ENCODE measurements at regions not wholly inside any gene's neighbourhood (a gene's known extent, or its start where the extent isn't known, plus 50 kb on each side); places are given as distances from the start of the nearest gene placed in this dataset.

DNA sequence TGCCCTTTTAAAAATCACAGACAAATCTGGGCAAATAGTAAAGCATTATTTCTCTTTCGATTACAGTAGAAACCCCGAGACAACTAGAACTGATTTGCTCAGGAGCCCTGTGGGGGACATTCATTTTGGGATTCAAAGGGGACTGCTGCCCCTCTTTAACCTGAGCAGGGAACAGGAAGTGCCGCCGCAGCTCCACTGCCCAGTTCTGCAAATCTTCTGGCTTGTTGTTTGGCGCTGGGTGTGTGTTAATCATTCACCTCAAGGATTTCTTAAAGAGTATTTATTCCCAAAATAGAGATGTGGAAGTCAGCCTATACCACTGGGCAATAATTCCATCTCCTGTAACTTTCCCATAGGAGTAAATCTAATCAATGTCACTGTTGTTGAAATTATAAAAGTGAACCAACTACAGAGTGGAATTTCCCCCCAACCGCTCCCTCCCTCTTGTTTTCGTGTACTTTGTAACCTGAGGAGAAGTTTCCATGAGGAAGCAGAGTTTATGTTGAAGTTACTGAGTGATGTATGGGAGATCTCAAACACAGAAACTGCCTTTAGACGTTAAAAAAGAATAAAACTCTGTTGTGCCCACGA is 515.8 kb downstream of the KLF12 start:
- Histone ChIP-seq H3K4me3 (ENCODE audit: low read length) (peak overlapping the region; percentile 24), H3K9ac (ENCODE audit: low read length) (no peak overlapping the region), H3K27ac (ENCODE audit: low read length) (no peak overlapping the region)

GRCh38 chr13:73616861-73617260 is 517.3 kb downstream of the KLF12 start:
- no peaks in the 10 kb centered on the region for H3K27me3 ChIP-seq (ENCODE audit: control insufficient read depth, insufficient read depth, low read length)
- no peaks in the 10 kb centered on the region for H3K9me3 ChIP-seq (ENCODE audit: control insufficient read depth, low read depth, low read length)
- H3K36me3 ChIP-seq (ENCODE audit: control insufficient read depth, low read depth, low read length) = no peaks in the 10 kb centered on the region
- H3K4me1 ChIP-seq (ENCODE audit: control insufficient read depth, low read depth, low read length) = peaks cover 12% of the 10 kb centered on the region
- H3K4me3 ChIP-seq (ENCODE audit: low read length) = no peak overlapping the region
- no peak overlapping the region for H3K9ac ChIP-seq (ENCODE audit: low read length)
- H3K27ac ChIP-seq (ENCODE audit: low read length) = no peak overlapping the region

More for the DNA sequence above, 515.8 kb downstream of the KLF12 start:
- H3K4me1 ChIP-seq (ENCODE audit: control insufficient read depth, low read depth, low read length) = peaks cover 12% of the 10 kb centered on the region
- H3K36me3 ChIP-seq (ENCODE audit: control insufficient read depth, low read depth, low read length) = no peaks in the 10 kb centered on the region
- H3K9me3 ChIP-seq (ENCODE audit: control insufficient read depth, low read depth, low read length) = no peaks in the 10 kb centered on the region
- H3K27me3 ChIP-seq (ENCODE audit: control insufficient read depth, insufficient read depth, low read length) = no peaks in the 10 kb centered on the region

DNA sequence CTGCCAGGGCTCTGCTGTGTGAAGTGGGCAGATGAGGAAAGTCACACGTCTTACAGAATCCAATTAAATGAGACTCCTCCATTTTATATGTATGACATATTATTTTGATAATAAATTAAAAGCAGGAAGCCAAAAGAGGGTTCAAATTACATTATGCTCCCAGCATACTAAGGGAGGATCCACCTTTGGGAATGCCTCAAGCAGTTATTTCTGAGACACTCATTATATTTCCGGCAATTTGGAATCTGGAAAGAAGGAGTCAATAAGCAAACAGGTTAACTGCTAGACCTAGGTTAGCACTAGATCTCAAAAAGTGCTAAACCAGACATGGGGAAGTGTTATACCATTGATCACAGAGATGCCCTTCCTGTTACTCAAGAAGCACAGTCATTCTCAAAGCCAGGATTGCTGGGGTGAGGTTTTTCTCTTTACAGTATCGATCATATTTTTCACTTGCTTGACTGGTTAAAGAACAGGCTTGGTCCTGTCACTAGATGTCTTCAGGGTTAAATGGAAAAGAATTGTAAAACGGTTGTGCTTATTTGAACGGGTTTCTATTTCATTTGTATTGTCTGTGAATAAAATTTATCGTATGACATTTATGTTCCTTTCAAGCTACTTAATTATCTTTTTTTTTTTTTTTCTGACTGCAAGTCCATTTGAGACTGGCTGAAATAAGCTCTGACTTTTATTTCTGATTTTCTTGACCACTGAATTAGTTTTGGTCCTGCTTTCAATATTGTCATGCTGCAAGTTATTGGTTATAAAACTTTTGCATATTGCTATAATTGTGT is 523.2 kb downstream of the KLF12 start:
- Histone ChIP-seq H3K4me3 (ENCODE audit: low read length) (no peak overlapping the region), H3K36me3 (ENCODE audit: control insufficient read depth, low read depth, low read length) (no peaks in the 10 kb centered on the region), H3K9me3 (ENCODE audit: control insufficient read depth, low read depth, low read length) (no peaks in the 10 kb centered on the region), H3K4me1 (ENCODE audit: control insufficient read depth, low read depth, low read length) (no peaks in the 10 kb centered on the region), H3K27ac (ENCODE audit: low read length) (no peak overlapping the region), H3K27me3 (ENCODE audit: control insufficient read depth, insufficient read depth, low read length) (no peaks in the 10 kb centered on the region), H3K9ac (ENCODE audit: low read length) (no peak overlapping the region)

GRCh38 chr13:73608711-73609485 is 525.3 kb downstream of the KLF12 start:
- no peaks in the 10 kb centered on the region for H3K36me3 ChIP-seq (ENCODE audit: control insufficient read depth, low read depth, low read length)
- no peaks in the 10 kb centered on the region for H3K9me3 ChIP-seq (ENCODE audit: control insufficient read depth, low read depth, low read length)
- H3K4me1 ChIP-seq (ENCODE audit: control insufficient read depth, low read depth, low read length) = no peaks in the 10 kb centered on the region
- H3K4me3 ChIP-seq (ENCODE audit: low read length) = no peak overlapping the region
- H3K27ac ChIP-seq (ENCODE audit: low read length) = no peak overlapping the region
- no peaks in the 10 kb centered on the region for H3K27me3 ChIP-seq (ENCODE audit: control insufficient read depth, insufficient read depth, low read length)
- H3K9ac ChIP-seq (ENCODE audit: low read length) = no peak overlapping the region

DNA sequence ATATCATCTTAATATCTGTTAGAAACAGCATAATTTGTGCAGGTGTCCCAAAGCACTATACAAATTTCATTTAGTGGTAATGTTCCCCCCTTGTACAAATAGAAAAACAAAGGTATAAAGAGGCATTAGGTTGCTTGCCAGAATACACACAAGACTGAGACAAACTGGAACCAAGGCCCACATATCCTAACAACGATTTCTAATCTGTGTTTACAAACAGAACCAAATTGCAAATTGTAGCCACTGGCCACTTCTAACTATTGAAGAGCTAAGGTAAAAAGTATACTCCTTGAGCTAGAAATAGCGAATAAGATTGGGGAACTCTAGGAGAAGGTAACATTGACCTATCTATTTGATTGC is 526.1 kb downstream of the KLF12 start:
- Histone ChIP-seq H3K36me3 (ENCODE audit: control insufficient read depth, low read depth, low read length) (no peaks in the 10 kb centered on the region), H3K4me3 (ENCODE audit: low read length) (no peak overlapping the region), H3K4me1 (ENCODE audit: control insufficient read depth, low read depth, low read length) (no peaks in the 10 kb centered on the region), H3K27ac (ENCODE audit: low read length) (no peak overlapping the region), H3K9ac (ENCODE audit: low read length) (no peak overlapping the region), H3K27me3 (ENCODE audit: control insufficient read depth, insufficient read depth, low read length) (no peaks in the 10 kb centered on the region), H3K9me3 (ENCODE audit: control insufficient read depth, low read depth, low read length) (no peaks in the 10 kb centered on the region)

DNA sequence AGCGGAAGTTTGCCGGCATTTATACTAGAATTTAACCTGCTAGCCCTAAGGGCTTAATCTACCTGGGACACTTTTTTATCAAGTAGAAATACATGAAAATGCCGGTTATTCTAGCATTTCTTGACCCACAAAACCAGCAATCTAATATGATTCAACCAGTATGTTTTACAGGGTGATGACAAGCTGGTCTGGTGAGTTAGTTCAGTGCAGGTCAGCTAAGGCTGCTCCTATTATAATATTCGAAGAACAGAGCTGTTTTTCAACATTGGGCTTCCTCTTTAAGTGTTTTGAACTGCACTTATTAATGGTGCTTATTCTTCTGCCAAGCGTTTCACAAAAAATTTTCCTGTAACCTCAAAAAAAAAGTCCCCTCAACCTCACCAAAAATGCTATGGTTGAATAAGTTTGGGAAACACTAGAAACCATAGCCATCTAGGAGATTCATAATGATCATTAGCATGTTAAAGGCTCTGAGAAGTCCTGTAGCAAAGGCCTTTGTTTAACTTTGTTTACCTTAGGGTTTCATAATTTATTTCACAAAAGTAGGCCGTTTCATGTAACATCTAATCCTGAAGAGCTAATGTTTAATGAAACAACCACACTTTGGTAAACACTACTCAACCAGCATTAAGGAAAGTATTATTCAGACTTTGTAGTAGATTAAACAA is 526.6 kb downstream of the KLF12 start:
- Histone ChIP-seq H3K36me3 (ENCODE audit: control insufficient read depth, low read depth, low read length) (no peaks in the 10 kb centered on the region), H3K9me3 (ENCODE audit: control insufficient read depth, low read depth, low read length) (no peaks in the 10 kb centered on the region), H3K27me3 (ENCODE audit: control insufficient read depth, insufficient read depth, low read length) (no peaks in the 10 kb centered on the region), H3K27ac (ENCODE audit: low read length) (no peak overlapping the region), H3K4me3 (ENCODE audit: low read length) (no peak overlapping the region), H3K4me1 (ENCODE audit: control insufficient read depth, low read depth, low read length) (no peaks in the 10 kb centered on the region), H3K9ac (ENCODE audit: low read length) (no peak overlapping the region)

DNA sequence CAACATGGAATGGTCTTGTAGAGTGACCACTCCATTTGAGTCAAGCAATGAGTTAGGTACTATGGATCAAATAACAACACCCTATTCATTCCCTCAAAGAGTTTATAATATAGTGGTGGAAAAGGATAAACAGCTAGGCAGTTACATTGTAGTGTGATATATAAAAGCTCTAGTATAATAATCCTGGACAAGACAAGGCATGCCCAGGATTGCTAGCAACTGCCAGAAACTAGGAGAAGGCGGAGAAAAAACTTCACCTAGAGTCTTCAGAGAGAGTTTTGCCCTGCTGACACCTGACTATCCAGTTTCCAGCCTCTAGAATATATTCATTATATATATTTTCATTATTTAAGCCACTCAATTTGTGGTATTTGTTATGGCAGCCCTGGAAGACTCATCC is 530.6 kb downstream of the KLF12 start:
- Histone ChIP-seq H3K27ac (ENCODE audit: low read length) (no peak overlapping the region), H3K4me3 (ENCODE audit: low read length) (no peak overlapping the region), H3K9ac (ENCODE audit: low read length) (no peak overlapping the region), H3K27me3 (ENCODE audit: control insufficient read depth, insufficient read depth, low read length) (no peaks in the 10 kb centered on the region), H3K9me3 (ENCODE audit: control insufficient read depth, low read depth, low read length) (no peaks in the 10 kb centered on the region), H3K36me3 (ENCODE audit: control insufficient read depth, low read depth, low read length) (no peaks in the 10 kb centered on the region), H3K4me1 (ENCODE audit: control insufficient read depth, low read depth, low read length) (no peaks in the 10 kb centered on the region)

GRCh38 chr13:73602295-73602694 is 531.9 kb downstream of the KLF12 start:
- Histone ChIP-seq H3K27me3 (ENCODE audit: control insufficient read depth, insufficient read depth, low read length) (no peaks in the 10 kb centered on the region), H3K27ac (ENCODE audit: low read length) (no peak overlapping the region)

GRCh38 chr13:73601708-73602107 is 532.5 kb downstream of the KLF12 start:
- H3K27ac ChIP-seq (ENCODE audit: low read length) = no peak overlapping the region
- H3K9me3 ChIP-seq (ENCODE audit: control insufficient read depth, low read depth, low read length) = no peaks in the 10 kb centered on the region
- no peak overlapping the region for H3K4me3 ChIP-seq (ENCODE audit: low read length)
- no peaks in the 10 kb centered on the region for H3K27me3 ChIP-seq (ENCODE audit: control insufficient read depth, insufficient read depth, low read length)
- H3K36me3 ChIP-seq (ENCODE audit: control insufficient read depth, low read depth, low read length) = no peaks in the 10 kb centered on the region
- H3K9ac ChIP-seq (ENCODE audit: low read length) = no peak overlapping the region
- H3K4me1 ChIP-seq (ENCODE audit: control insufficient read depth, low read depth, low read length) = no peaks in the 10 kb centered on the region

More at GRCh38 chr13:73602295-73602694, 531.9 kb downstream of the KLF12 start:
- H3K4me3 ChIP-seq (ENCODE audit: low read length) = no peak overlapping the region
- no peaks in the 10 kb centered on the region for H3K36me3 ChIP-seq (ENCODE audit: control insufficient read depth, low read depth, low read length)
- no peaks in the 10 kb centered on the region for H3K4me1 ChIP-seq (ENCODE audit: control insufficient read depth, low read depth, low read length)
- no peak overlapping the region for H3K9ac ChIP-seq (ENCODE audit: low read length)
- H3K9me3 ChIP-seq (ENCODE audit: control insufficient read depth, low read depth, low read length) = no peaks in the 10 kb centered on the region

DNA sequence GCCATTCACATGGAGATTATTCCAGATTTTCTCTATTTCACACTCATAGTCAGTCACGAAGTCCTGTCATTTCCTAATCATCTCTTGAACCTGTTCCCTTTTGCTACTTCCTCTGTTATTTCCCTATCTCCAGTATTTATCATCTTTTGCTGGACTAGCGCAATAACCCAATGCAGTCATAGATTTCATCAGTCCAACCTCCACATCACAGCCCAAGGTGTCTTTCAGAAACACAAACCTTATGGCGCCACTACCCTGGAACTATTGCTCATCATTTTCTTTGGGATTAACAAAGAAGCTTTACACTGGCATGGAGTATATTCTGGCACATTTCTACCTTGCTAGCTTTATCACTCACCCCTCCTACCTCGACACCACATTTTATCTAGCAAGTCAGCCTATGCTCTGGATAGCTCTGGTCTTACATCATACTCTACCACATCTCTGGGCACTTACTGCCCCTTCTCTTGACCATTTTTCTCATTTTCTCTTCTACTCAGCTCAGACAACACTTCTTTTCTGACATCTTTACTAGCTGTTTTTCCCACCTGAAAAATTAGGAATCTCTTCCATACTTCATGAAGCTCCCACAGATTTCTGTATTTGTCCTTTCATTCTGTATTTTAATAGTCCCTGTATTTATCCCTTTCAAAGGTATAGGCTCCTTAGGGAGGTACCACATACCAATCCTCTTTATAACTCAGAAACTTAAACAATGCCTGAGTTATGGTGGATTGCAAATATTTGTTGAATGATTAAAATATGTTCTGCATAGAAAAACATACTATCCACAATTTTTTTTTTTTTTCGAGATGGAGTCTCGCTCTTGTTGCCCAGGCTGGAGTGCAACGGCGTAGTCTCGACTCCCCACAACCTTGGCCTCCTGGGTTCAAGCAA is 534.7 kb downstream of the KLF12 start:
- Histone ChIP-seq H3K4me1 (ENCODE audit: control insufficient read depth, low read depth, low read length) (no peaks in the 10 kb centered on the region), H3K27me3 (ENCODE audit: control insufficient read depth, insufficient read depth, low read length) (no peaks in the 10 kb centered on the region), H3K9ac (ENCODE audit: low read length) (no peak overlapping the region), H3K9me3 (ENCODE audit: control insufficient read depth, low read depth, low read length) (no peaks in the 10 kb centered on the region), H3K4me3 (ENCODE audit: low read length) (no peak overlapping the region), H3K27ac (ENCODE audit: low read length) (no peak overlapping the region), H3K36me3 (ENCODE audit: control insufficient read depth, low read depth, low read length) (no peaks in the 10 kb centered on the region)

Measured in iPS-18a (cell line).